Brain microvascular endothelial cell (primary cell): ENCODE measurements at regions not wholly inside any gene's neighbourhood (a gene's known extent, or its start where the extent isn't known, plus 50 kb on each side); places are given as distances from the start of the nearest gene placed in this dataset.
"Not testable (repeated sequence)": the region's sequence is repeated elsewhere in the genome, so short reads cannot be mapped to it uniquely, and the experiment has no call there.

ENCODE experiments used
- DNase-seq: peaks from one replicate; pipeline ENCODE4 v3.0.0-alpha.2; 2020
- H3K27ac ChIP-seq: fragments of 250-450 bp; sonication (Bioruptor Pico); 2 replicates; pipeline ENCODE4 v1.5.1; 2020; ENCODE audit warnings: mild to moderate bottlenecking, moderate library complexity
- H3K27me3 ChIP-seq: fragments of 250-450 bp; sonication (Bioruptor Pico); replicated peaks from 2 replicates; pipeline ENCODE4 v1.5.1; 2020; ENCODE audit warnings: mild to moderate bottlenecking
- H3K36me3 ChIP-seq: fragments of 250-450 bp; sonication (Bioruptor Pico); replicated peaks from 2 replicates; pipeline ENCODE4 v1.5.1; 2020; ENCODE audit warnings: mild to moderate bottlenecking
- H3K4me3 ChIP-seq: 2 replicates; pipeline ENCODE4 v1.5.1; 2011; ENCODE audit warnings: low read depth, mild to moderate bottlenecking, control low read depth, low read length, moderate library complexity
- in situ Hi-C: cut with HindIII; loops from 2 replicates; pipeline ENCODE4 v1.10.0; 2017; ENCODE audit warnings: low sequenced_read_pairs, low pct_ligation_motif_present
- TF ChIP-seq, protein P1 (sequence below): IDR thresholded peaks from 2 replicates; pipeline ENCODE4 v1.5.1; 2011; ENCODE audit warnings: low read depth, mild to moderate bottlenecking, moderate library complexity, low read length, control low read depth, inconsistent platforms; ENCODE audit errors: missing control alignments

DNA sequence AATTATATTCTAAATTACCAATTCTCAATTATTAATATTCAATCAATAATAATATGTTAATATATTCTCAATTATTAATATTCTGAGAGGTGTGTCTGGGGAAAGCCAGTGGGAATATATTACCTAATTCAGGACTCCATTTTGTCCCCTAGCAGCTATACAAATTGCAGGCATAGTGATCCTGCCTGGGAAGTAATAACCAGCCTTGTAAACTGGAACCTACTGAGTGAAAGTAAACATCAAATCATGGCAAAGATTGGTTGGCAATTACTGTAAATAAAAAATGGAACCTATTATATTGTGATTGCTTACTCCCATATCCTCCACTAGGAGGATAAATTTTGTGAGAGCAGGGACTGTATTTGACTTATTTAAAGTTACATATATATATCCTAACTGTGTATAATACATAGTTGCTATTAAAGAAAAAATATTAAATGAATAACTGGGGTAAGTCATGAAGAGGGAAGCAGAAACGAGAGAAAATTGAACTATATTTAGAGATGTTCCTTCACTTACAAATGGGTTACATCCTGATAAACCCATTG lies 150.5 kb upstream of the ELL2 start:
- Histone ChIP-seq H3K4me3 (no peak overlapping the region), H3K27ac (no peak overlapping the region), H3K27me3 (no peaks in the 10 kb centered on the region), H3K36me3 (no peaks in the 10 kb centered on the region)
- TF ChIP-seq, protein P1, sequence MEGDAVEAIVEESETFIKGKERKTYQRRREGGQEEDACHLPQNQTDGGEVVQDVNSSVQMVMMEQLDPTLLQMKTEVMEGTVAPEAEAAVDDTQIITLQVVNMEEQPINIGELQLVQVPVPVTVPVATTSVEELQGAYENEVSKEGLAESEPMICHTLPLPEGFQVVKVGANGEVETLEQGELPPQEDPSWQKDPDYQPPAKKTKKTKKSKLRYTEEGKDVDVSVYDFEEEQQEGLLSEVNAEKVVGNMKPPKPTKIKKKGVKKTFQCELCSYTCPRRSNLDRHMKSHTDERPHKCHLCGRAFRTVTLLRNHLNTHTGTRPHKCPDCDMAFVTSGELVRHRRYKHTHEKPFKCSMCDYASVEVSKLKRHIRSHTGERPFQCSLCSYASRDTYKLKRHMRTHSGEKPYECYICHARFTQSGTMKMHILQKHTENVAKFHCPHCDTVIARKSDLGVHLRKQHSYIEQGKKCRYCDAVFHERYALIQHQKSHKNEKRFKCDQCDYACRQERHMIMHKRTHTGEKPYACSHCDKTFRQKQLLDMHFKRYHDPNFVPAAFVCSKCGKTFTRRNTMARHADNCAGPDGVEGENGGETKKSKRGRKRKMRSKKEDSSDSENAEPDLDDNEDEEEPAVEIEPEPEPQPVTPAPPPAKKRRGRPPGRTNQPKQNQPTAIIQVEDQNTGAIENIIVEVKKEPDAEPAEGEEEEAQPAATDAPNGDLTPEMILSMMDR = no peak
- no peak for DNase-seq
- in situ Hi-C loops = no loop called here

DNA sequence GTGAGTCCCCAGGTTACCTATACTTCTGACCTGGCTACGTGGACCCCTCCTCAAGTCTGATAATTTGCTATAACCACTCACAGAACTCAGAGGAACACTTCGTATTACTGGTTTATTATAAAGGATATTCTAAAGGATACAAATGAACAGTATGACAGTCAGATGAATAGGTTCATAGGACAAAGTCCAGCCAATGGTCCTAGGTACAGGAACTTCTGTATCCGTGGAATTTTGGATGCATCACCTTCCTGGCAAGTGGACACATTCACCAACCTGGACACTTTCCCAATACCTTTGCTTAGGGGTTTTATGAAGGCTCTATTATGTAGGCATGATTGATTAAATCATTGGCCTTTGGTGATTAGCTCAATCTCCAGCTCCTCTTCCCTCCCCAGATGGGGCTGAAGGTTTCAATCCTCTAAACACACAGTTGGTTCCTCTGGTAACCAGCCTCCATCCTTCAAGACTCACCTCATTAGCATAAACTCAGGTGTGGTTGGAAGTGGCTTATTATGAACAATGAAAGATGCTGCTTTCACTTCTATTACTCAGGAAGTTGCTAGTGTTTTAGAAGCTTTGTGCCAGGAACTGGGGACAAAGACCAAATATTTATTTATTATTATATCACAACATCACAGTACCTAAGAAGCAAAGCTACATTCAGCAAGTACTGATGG lies 149.6 kb upstream of the ELL2 start:
- TF ChIP-seq, protein P1 = no peak
- Histone ChIP-seq H3K4me3 (no peak overlapping the region), H3K27me3 (no peaks in the 10 kb centered on the region), H3K27ac (no peak overlapping the region), H3K36me3 (no peaks in the 10 kb centered on the region)
- in situ Hi-C loops = no loop called here
- no peak for DNase-seq

DNA sequence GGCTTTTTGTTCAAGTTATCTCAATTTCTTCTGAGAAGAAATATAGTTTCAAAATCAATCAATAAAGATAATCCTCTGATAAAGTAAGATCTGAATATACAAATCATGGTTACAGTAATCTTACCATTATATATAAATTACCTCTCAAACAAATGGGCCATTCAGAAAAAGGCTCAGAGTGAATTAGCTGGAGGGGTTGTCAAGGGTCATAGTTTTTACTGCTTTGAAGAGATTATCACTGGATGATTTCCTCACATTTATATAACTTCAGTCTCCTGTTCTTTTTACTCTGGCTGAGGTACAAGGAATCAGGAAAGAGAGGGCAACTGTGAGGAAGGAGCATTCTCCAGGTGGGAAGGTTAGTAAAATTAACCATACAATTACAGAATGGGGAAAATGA lies 148.6 kb upstream of the ELL2 start:
- in situ Hi-C loops = no loop called here
- TF ChIP-seq, protein P1 = no peak

DNA sequence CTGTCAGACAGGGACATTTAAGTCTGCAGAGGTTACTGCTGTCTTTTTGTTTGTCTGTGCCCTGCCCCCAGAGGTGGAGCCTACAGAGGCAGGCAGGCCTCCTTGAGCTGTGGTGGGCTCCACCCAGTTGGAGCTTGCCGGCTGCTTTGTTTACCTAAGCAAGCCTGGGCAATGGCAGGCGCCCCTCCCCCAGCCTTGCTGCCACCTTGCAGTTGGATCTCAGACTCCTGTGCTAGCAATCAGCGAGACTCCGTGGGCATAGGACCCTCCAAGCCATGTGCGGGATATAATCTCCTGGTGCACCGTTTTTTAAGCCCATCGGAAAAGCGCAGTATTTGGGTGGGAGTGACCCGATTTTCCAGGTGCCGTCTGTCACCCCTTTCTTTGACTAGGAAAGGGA lies 147.0 kb upstream of the ELL2 start:
- in situ Hi-C loops, H3K4me3 ChIP-seq, H3K36me3 ChIP-seq, H3K27ac ChIP-seq, H3K27me3 ChIP-seq, DNase-seq: not testable (repeated sequence)

More for the DNA sequence above, 148.6 kb upstream of the ELL2 start:
- Histone ChIP-seq H3K4me3 (no peak overlapping the region), H3K27me3 (no peaks in the 10 kb centered on the region), H3K36me3 (no peaks in the 10 kb centered on the region), H3K27ac (no peak overlapping the region)
- no peak for DNase-seq

GRCh38 chr5:96103829-96104228 lies 142.2 kb upstream of the ELL2 start:
- H3K36me3 ChIP-seq, H3K4me3 ChIP-seq, H3K27me3 ChIP-seq, DNase-seq, in situ Hi-C loops, H3K27ac ChIP-seq: not testable (repeated sequence)

- H3K4me3 ChIP-seq = no peak overlapping the region
- H3K27me3 ChIP-seq = no peaks in the 10 kb centered on the region
- no peak overlapping the region for H3K27ac ChIP-seq
- in situ Hi-C loops = no loop called here
- TF ChIP-seq, protein P1 = no peak
- no peaks in the 10 kb centered on the region for H3K36me3 ChIP-seq
- no peak for DNase-seq
Measured at GRCh38 chr5:96101358-96102089, 139.9 kb upstream of the ELL2 start.

GRCh38 chr5:96097488-96097887 lies 135.8 kb upstream of the ELL2 start:
- DNase-seq, in situ Hi-C loops, H3K36me3 ChIP-seq, H3K27ac ChIP-seq, H3K27me3 ChIP-seq, H3K4me3 ChIP-seq: not testable (repeated sequence)
